A673 (cell line): ENCODE measurements at regions not wholly inside any gene's neighbourhood (a gene's known extent, or its start where the extent isn't known, plus 50 kb on each side); places are given as distances from the start of the nearest gene placed in this dataset.

Experiments
- EZH2 ChIP-seq: fragments of 200-600 bp; sonication (generic); IDR thresholded peaks from 2 replicates; pipeline ENCODE4 v1.6.1; 2017; ENCODE audit warnings: borderline replicate concordance, low read depth, mild to moderate bottlenecking, mixed read lengths, antibody characterized with exemption, low read length; ENCODE audit not compliant: poor library complexity, severe bottlenecking
- TF ChIP-seq, protein P1 (sequence below): fragments of 300-800, 200-600 bp; sonication (generic); conservative IDR thresholded peaks from 2 replicates; pipeline ENCODE4 v1.5.1; 2017; ENCODE audit warnings: low read depth, mild to moderate bottlenecking, antibody characterized with exemption, low read length, moderate library complexity, mixed read lengths

DNA sequence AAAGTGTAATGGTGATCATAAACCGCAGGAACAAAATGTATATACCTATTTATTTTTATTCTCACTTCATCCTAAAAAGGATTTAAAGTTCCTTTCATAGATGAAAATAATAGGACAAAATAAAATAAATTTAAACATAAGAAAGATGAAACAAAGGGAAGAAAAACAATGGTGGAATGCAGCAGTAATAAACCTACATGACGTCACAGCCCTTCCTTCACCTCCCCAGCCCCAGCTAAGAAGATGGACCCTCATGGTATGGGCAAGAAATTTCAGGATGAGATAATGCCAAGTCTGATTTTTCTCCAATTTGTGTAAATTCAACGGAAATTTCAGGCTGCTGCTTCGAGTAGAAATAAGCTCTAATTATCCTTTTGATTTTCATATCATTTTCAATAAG is 381.0 kb downstream of the LRIG3 start:
- TF ChIP-seq, protein P1, sequence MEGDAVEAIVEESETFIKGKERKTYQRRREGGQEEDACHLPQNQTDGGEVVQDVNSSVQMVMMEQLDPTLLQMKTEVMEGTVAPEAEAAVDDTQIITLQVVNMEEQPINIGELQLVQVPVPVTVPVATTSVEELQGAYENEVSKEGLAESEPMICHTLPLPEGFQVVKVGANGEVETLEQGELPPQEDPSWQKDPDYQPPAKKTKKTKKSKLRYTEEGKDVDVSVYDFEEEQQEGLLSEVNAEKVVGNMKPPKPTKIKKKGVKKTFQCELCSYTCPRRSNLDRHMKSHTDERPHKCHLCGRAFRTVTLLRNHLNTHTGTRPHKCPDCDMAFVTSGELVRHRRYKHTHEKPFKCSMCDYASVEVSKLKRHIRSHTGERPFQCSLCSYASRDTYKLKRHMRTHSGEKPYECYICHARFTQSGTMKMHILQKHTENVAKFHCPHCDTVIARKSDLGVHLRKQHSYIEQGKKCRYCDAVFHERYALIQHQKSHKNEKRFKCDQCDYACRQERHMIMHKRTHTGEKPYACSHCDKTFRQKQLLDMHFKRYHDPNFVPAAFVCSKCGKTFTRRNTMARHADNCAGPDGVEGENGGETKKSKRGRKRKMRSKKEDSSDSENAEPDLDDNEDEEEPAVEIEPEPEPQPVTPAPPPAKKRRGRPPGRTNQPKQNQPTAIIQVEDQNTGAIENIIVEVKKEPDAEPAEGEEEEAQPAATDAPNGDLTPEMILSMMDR: no peak
- no peak for TF ChIP-seq EZH2
